H9 (cell line): ENCODE measurements at regions not wholly inside any gene's neighbourhood (a gene's known extent, or its start where the extent isn't known, plus 50 kb on each side); places are given as distances from the start of the nearest gene placed in this dataset.

Experiments
- DNase-seq: peaks from one replicate; pipeline ENCODE4 v3.0.0-alpha.2; 2017
- H2AFZ ChIP-seq: one replicate; pipeline ENCODE4 v1.6.1; 2013; ENCODE audit warnings: mild to moderate bottlenecking, low read length, control low read depth, moderate library complexity
- H2AK5ac ChIP-seq: 2 replicates; pipeline ENCODE4 v1.6.1; 2013; ENCODE audit warnings: low read length, control low read depth, mixed read lengths; ENCODE audit not compliant: insufficient read length
- H2BK120ac ChIP-seq: one replicate; pipeline ENCODE4 v1.6.1; 2013; ENCODE audit warnings: low read depth, mild to moderate bottlenecking, low read length, control low read depth, inconsistent platforms; ENCODE audit not compliant: poor library complexity, severe bottlenecking
- H2BK12ac ChIP-seq: 2 replicates; pipeline ENCODE4 v1.6.1; 2013; ENCODE audit warnings: low read length, control low read depth, mixed read lengths, low read depth; ENCODE audit not compliant: insufficient read length
- H2BK15ac ChIP-seq: 2 replicates; pipeline ENCODE4 v1.6.1; 2013; ENCODE audit warnings: low read depth, low read length, control low read depth
- H2BK20ac ChIP-seq: one replicate; pipeline ENCODE4 v1.6.1; 2013; ENCODE audit warnings: low read depth, mild to moderate bottlenecking, low read length, control low read depth, inconsistent platforms; ENCODE audit not compliant: poor library complexity, severe bottlenecking
- H2BK5ac ChIP-seq: 2 replicates; pipeline ENCODE4 v1.6.1; 2013; ENCODE audit warnings: low read length, control low read depth, mixed read lengths; ENCODE audit not compliant: insufficient read length
- H3K14ac ChIP-seq: 2 replicates; pipeline ENCODE4 v1.6.1; 2013; ENCODE audit warnings: low read length, control low read depth; ENCODE audit not compliant: insufficient read depth
- H3K18ac ChIP-seq: 2 replicates; pipeline ENCODE4 v1.6.1; 2013; ENCODE audit warnings: low read depth, mild to moderate bottlenecking, mixed read lengths, low read length, control low read depth; ENCODE audit not compliant: insufficient read length
- H3K23ac ChIP-seq: 2 replicates; pipeline ENCODE4 v1.6.1; 2013; ENCODE audit warnings: low read length, control low read depth, mixed read lengths, low read depth; ENCODE audit not compliant: insufficient read length
- H3K23me2 ChIP-seq: 2 replicates; pipeline ENCODE4 v1.6.1; 2013; ENCODE audit warnings: low read depth, mild to moderate bottlenecking, mixed read lengths, low read length, control low read depth; ENCODE audit not compliant: insufficient read length, poor library complexity, severe bottlenecking
- H3K27ac ChIP-seq: 2 replicates; pipeline ENCODE4 v1.5.1; 2013; ENCODE audit warnings: low read length, control low read depth, mixed read lengths, low read depth; ENCODE audit not compliant: insufficient read length
- H3K27me3 ChIP-seq: 2 replicates; pipeline ENCODE4 v1.6.1; 2013; ENCODE audit warnings: low read length, control low read depth, inconsistent platforms; ENCODE audit not compliant: insufficient read depth
- H3K4ac ChIP-seq: 2 replicates; pipeline ENCODE4 v1.6.1; 2013; ENCODE audit warnings: low read depth, mild to moderate bottlenecking, control low read depth, inconsistent platforms, low read length, moderate library complexity
- H3K4me1 ChIP-seq: 2 replicates; pipeline ENCODE4 v1.6.1; 2013; ENCODE audit warnings: low read length, control low read depth, inconsistent platforms; ENCODE audit not compliant: insufficient read depth
- H3K4me2 ChIP-seq: 2 replicates; pipeline ENCODE4 v1.6.1; 2013; ENCODE audit warnings: low read length, control low read depth, mixed read lengths; ENCODE audit not compliant: insufficient read length, insufficient read depth
- H3K56ac ChIP-seq: 2 replicates; pipeline ENCODE4 v1.6.1; 2013; ENCODE audit warnings: low read depth, mild to moderate bottlenecking, mixed read lengths, low read length, control low read depth; ENCODE audit not compliant: insufficient read length
- H3K79me1 ChIP-seq: 2 replicates; pipeline ENCODE4 v1.6.1; 2013; ENCODE audit warnings: low read depth, mild to moderate bottlenecking, moderate library complexity, low read length, control low read depth, inconsistent platforms; ENCODE audit not compliant: insufficient read depth, poor library complexity, severe bottlenecking
- H3K79me2 ChIP-seq: 2 replicates; pipeline ENCODE4 v1.6.1; 2013; ENCODE audit warnings: low read length, control low read depth, inconsistent platforms; ENCODE audit not compliant: insufficient read depth
- H3K9ac ChIP-seq: 2 replicates; pipeline ENCODE4 v1.6.1; 2013; ENCODE audit warnings: low read length, control low read depth, mixed read lengths; ENCODE audit not compliant: insufficient read length; ENCODE audit errors: extremely low read depth
- H3K9me3 ChIP-seq: one replicate; pipeline ENCODE4 v1.6.1; 2013; ENCODE audit warnings: low read depth, low read length, inconsistent platforms; ENCODE audit not compliant: control insufficient read depth
- H3T11ph ChIP-seq: one replicate; pipeline ENCODE4 v1.6.1; 2013; ENCODE audit warnings: mild to moderate bottlenecking, low read length, control low read depth, inconsistent platforms
- H4K20me1 ChIP-seq: one replicate; pipeline ENCODE4 v1.6.1; 2013; ENCODE audit not compliant: control insufficient read depth, insufficient read length, insufficient read depth
- H4K5ac ChIP-seq: 2 replicates; pipeline ENCODE4 v1.6.1; 2013; ENCODE audit warnings: low read depth, mild to moderate bottlenecking, mixed read lengths, low read length, control low read depth; ENCODE audit not compliant: insufficient read length
- H4K8ac ChIP-seq: replicated peaks from 2 replicates; pipeline ENCODE4 v1.6.1; 2013; ENCODE audit warnings: low read length, control low read depth, mixed read lengths, low read depth; ENCODE audit not compliant: insufficient read length
- H4K91ac ChIP-seq: 2 replicates; pipeline ENCODE4 v1.6.1; 2013; ENCODE audit warnings: low read depth, mild to moderate bottlenecking, moderate library complexity, mixed read lengths, low read length, control low read depth; ENCODE audit not compliant: insufficient read length
- H3K27ac Mint-ChIP-seq, 3 experiments: 2 replicates in 2 of 3; 3 replicates in 1 of 3; pipeline ENCODE4 v1.8.0; 2020 to 2021; ENCODE audit warnings: mixed read lengths in 3 of 3, mild to moderate bottlenecking in 1 of 3, moderate library complexity in 1 of 3
- H3K27me3 Mint-ChIP-seq: 2 replicates; pipeline ENCODE4 v1.8.0; 2021; ENCODE audit warnings: low read depth, mild to moderate bottlenecking, moderate library complexity, mixed read lengths
- H3K36me3 Mint-ChIP-seq, 3 experiments: 2 replicates in 2 of 3; 3 replicates in 1 of 3; pipeline ENCODE4 v1.8.0; 2020 to 2021; ENCODE audit warnings: low read depth in 3 of 3, mixed read lengths in 3 of 3; ENCODE audit not compliant: insufficient read depth in 1 of 3
- H3K4me1 Mint-ChIP-seq, 2 experiments: 2 replicates each; pipeline ENCODE4 v1.8.0; 2020; ENCODE audit warnings: mixed read lengths in 2 of 2
- H3K4me3 Mint-ChIP-seq, 2 experiments: 2 replicates in 1 of 2; 3 replicates in 1 of 2; pipeline ENCODE4 v1.8.0; 2020 to 2021; ENCODE audit warnings: mild to moderate bottlenecking in 2 of 2, mixed read lengths in 2 of 2, moderate library complexity in 1 of 2
- H3K9me3 Mint-ChIP-seq, 2 experiments: 2 replicates in 1 of 2; 3 replicates in 1 of 2; pipeline ENCODE4 v1.8.0; 2020; ENCODE audit warnings: mild to moderate bottlenecking in 2 of 2, mixed read lengths in 2 of 2, moderate library complexity in 1 of 2
- CTCF ChIP-seq: fragments of 200-600 bp; sonication (generic); conservative IDR thresholded peaks from 3 replicates; pipeline ENCODE4 v1.8.0; 2021; ENCODE audit warnings: antibody characterized with exemption, mild to moderate bottlenecking
- WGBS: extraction: QIAGEN DNeasy Blood & Tissue Kit; methylation state at CpG from one replicate; pipeline ENCODE4 v1.1.7; 2013; ENCODE audit warnings: missing lambda C conversion rate, low lambda C conversion rate, mixed read lengths; ENCODE audit not compliant: insufficient read length; ENCODE audit errors: extremely low coverage; 5-methylcytosine and 5-hydroxymethylcytosine counted together

GRCh38 chr20:26167499-26167898 lies 470.8 kb upstream of the ZNF337 start:
- Histone ChIP-seq H2AFZ (no peak overlapping the region), H2AK5ac (no peak overlapping the region), H3K9ac (no peak overlapping the region), H2BK12ac (no peak overlapping the region), H2BK15ac (no peak overlapping the region), H3K4ac (no peak overlapping the region), H3K79me1 (no peaks in the 10 kb centered on the region), H3K27me3 (no peaks in the 10 kb centered on the region), H3K4me2 (no peak overlapping the region), H3K23me2 (no peaks in the 10 kb centered on the region), H2BK20ac (no peak overlapping the region), H4K5ac (no peak overlapping the region), H3K79me2 (no peaks in the 10 kb centered on the region), H3K23ac (no peak overlapping the region), H3K4me1 (no peaks in the 10 kb centered on the region; the same call in 1 of the 2 replicates), H3K56ac (no peak overlapping the region), H3K14ac (no peak overlapping the region), H3K9me3 (no peaks in the 10 kb centered on the region), H4K20me1 (no peaks in the 10 kb centered on the region), H4K8ac (no peak overlapping the region), H2BK120ac (no peak overlapping the region), H3K18ac (no peak overlapping the region), H3T11ph (no peak overlapping the region), H2BK5ac (no peak overlapping the region), H3K27ac (no peak overlapping the region), H4K91ac (no peak overlapping the region)
- Mint-ChIP-seq H3K36me3 (no peaks in the 10 kb centered on the region; a peak in 1 of 7 replicates), H3K27ac (peak overlapping the region in 1 of 3 experiments; percentile 62; a peak in 1 of 7 replicates), H3K4me3 (no peak overlapping the region), H3K4me1 (peaks cover 9 to 10% of the 10 kb centered on the region in 2 experiments; a peak in 3 of 4 replicates), H3K9me3 (no peaks in the 10 kb centered on the region; a peak in 1 of 5 replicates), H3K27me3 (no peaks in the 10 kb centered on the region)
- no peak for TF ChIP-seq CTCF
- no peak for DNase-seq
- no CpG with 5 or more reads among the region's 2 CpGs for WGBS
